Heart right ventricle (tissue), 16 donors: ENCODE measurements at regions not wholly inside any gene's neighbourhood (a gene's known extent, or its start where the extent isn't known, plus 50 kb on each side); places are given as distances from the start of the nearest gene placed in this dataset.
"Not testable (repeated sequence)": the region's sequence is repeated elsewhere in the genome, so short reads cannot be mapped to it uniquely, and the experiment has no call there.

Experiments
- ATAC-seq, 8 donors: fragments of 200-7000 bp; cut with Tn5 transposase; one replicate each; pipeline ENCODE4 v1.9.1; 2020; ENCODE audit warnings: mild to moderate bottlenecking in 8 of 8, moderate library complexity in 8 of 8, moderate number of reproducible peaks in 1 of 8
- DNase-seq, 2 donors: peaks; one replicate each; pipeline ENCODE4 v3.0.0-alpha.2; 2020
- H3K27ac ChIP-seq, 10 donors: fragments of 200-600 bp; sonication (generic) in 2 of 10; one replicate each; pipeline versions ENCODE4 v1.5.0 to v1.8.0; 2020 to 2022; ENCODE audit warnings: mild to moderate bottlenecking in 3 of 10
- H3K27me3 ChIP-seq, 7 donors: fragments of 200-600 bp; one replicate each; pipeline ENCODE4 v1.8.0; 2021 to 2022; ENCODE audit warnings: mild to moderate bottlenecking in 2 of 7
- H3K36me3 ChIP-seq, 9 donors: fragments of 200-600 bp; sonication (generic) in 1 of 9; one replicate each; pipeline versions ENCODE4 v1.5.0 to v1.8.0; 2020 to 2022; ENCODE audit warnings: mild to moderate bottlenecking in 2 of 9
- H3K4me1 ChIP-seq, 9 donors: fragments of 200-600 bp; sonication (generic) in 1 of 9; one replicate each; pipeline versions ENCODE4 v1.5.0 to v1.8.0; 2020 to 2022; ENCODE audit warnings: mild to moderate bottlenecking in 4 of 9
- H3K4me3 ChIP-seq, 10 donors: fragments of 200-600 bp; sonication (generic) in 2 of 10; one replicate each; pipeline versions ENCODE4 v1.5.0 to v1.8.0; 2020 to 2022; ENCODE audit warnings: mild to moderate bottlenecking in 7 of 10, moderate library complexity in 2 of 10
- H3K9me3 ChIP-seq, 11 donors: fragments of 200-600 bp in 10 of 11; sonication (generic) in 2 of 11; one replicate each; pipeline versions ENCODE4 v1.5.0 to v1.8.0; 2013 to 2022; ENCODE audit warnings: mild to moderate bottlenecking in 2 of 11, control low read depth in 1 of 11, moderate library complexity in 1 of 11
- CTCF ChIP-seq, 9 donors: fragments of 200-600 bp; sonication (generic) in 2 of 9; IDR thresholded peaks; one replicate each; pipeline versions ENCODE4 v1.5.0 to v1.8.0; 2021 to 2022; ENCODE audit warnings: antibody characterized with exemption in 9 of 9, mild to moderate bottlenecking in 5 of 9, moderate library complexity in 1 of 9
- WGBS, 2 donors: extraction: QIAGEN DNeasy Blood & Tissue Kit; methylation state at CpG; one replicate each; pipeline ENCODE4 v1.1.7; 2013; ENCODE audit warnings: inconsistent platforms in 1 of 2; 5-methylcytosine and 5-hydroxymethylcytosine counted together
- intact Hi-C, 10 donors: fragments of 100-400 bp; cut with DNase I; formaldehyde crosslinking; loops; one replicate each; pipeline versions ENCODE4 v1.11.1 to v1.14.2; 2022
- donor health status: Arrhythmogenic right ventricular cardiomyopathy.
- donor health status: ischemic (EF 13 %, LVEDD 7.1; RV severe dilation, severe dysfunction).
- donor health status: healthy with polysubstance abuse.
- donor health status: DM: no; HTN: yes; CAD: no.
- donor health status: DM: no; HTN: no; CAD: no.
- donor health status: ischemic (EF 25% LVEDD 6.9; RV normal size, moderate dysfunction).
- donor health status: ischemic (EF 25% LVEDD 5.7; RV mildly dilated, moderate dysfunction).
- donor health status: healthy.
- donor health status: DM: yes; HTN: yes; CAD: no.
- donor health status: Ischemic cardiomyopathy.
- donor health status: ischemic (EF 35%, LVEDD 5.7; RV mildly dilated, moderate dysfunction).
- donor health status: nonischemic (EF 11% LVEDD 7.7; RV severe dilation, severe dysfunction).
- donor health status: DM: yes; HTN: yes; CAD: no.
- donor health status: PGD.
- donor health status: ischemic (EF 29% LVEDD 5.4; RV normal size, mild dysfunction).
- donor health status: nonischemic (EF 23%, LVEDD 6.1; RV moderate dilation, normal function).

GRCh38 chr14:30069536-30069935, 141.9 kb upstream of the PRKD1 start:
- Histone ChIP-seq H3K36me3 (no peaks in the 10 kb centered on the region), H3K27ac (no peak overlapping the region), H3K27me3 (no peaks in the 10 kb centered on the region), H3K4me1 (no peaks in the 10 kb centered on the region), H3K4me3 (no peak overlapping the region), H3K9me3 (peaks cover 0 to 21% (median 0%) of the 10 kb centered on the region in 11 donors)
- no peak for TF ChIP-seq CTCF (IDR thresholded peaks at IDR 0.05)
- intact Hi-C loops = no loop called here
- no peak for DNase-seq
- WGBS, 2 donors = 24 to 40% methylated on average over 1 of the region's 1 CpG
- ATAC-seq = no peak

- H3K27me3 ChIP-seq, H3K36me3 ChIP-seq, H3K4me1 ChIP-seq, H3K4me3 ChIP-seq, DNase-seq, H3K27ac ChIP-seq, intact Hi-C loops, ATAC-seq: not testable (repeated sequence)
- 50 to 61% methylated on average over 2 of the region's 2 CpGs for WGBS, 2 donors
- H3K9me3 ChIP-seq = peaks cover 0 to 21% (median 0%) of the 10 kb centered on the region in 11 donors
Measured at GRCh38 chr14:30072454-30072853, 144.8 kb upstream of the PRKD1 start.

- ATAC-seq (no peak), DNase-seq (no peak)
- Histone ChIP-seq H3K4me3 (no peak overlapping the region), H3K4me1 (no peaks in the 10 kb centered on the region), H3K27me3 (no peaks in the 10 kb centered on the region), H3K9me3 (peaks cover 0 to 15% (median 0%) of the 10 kb centered on the region in 11 donors), H3K27ac (no peak overlapping the region), H3K36me3 (no peaks in the 10 kb centered on the region)
- WGBS, 2 donors = 51 to 73% methylated on average over 2 of the region's 2 CpGs
- no peak for TF ChIP-seq CTCF (IDR thresholded peaks at IDR 0.05)
- intact Hi-C loops = no loop called here
Measured at GRCh38 chr14:30077946-30078345, 150.3 kb upstream of the PRKD1 start.

- Histone ChIP-seq H3K27me3 (no peaks in the 10 kb centered on the region), H3K4me3 (no peak overlapping the region), H3K4me1 (no peaks in the 10 kb centered on the region), H3K36me3 (no peaks in the 10 kb centered on the region), H3K27ac (no peak overlapping the region), H3K9me3 (peaks cover 0 to 10% (median 0%) of the 10 kb centered on the region in 11 donors)
- peak in 1 of 8 donors; percentile 57 for ATAC-seq
- no peak for DNase-seq
- 46 to 62% methylated on average over 8 of the region's 8 CpGs for WGBS, 2 donors
- TF ChIP-seq CTCF (IDR thresholded peaks at IDR 0.05) = no peak
- intact Hi-C loops = no loop called here
Measured at GRCh38 chr14:30078811-30079402, 151.3 kb upstream of the PRKD1 start.

- WGBS, 2 donors = 80 to 87% methylated on average over 1 of the region's 1 CpG
- no peak overlapping the region for H3K4me3 ChIP-seq
- intact Hi-C loops = no loop called here
- no peaks in the 10 kb centered on the region for H3K27me3 ChIP-seq
- H3K36me3 ChIP-seq = no peaks in the 10 kb centered on the region
- no peak for TF ChIP-seq CTCF (IDR thresholded peaks at IDR 0.05)
- DNase-seq (no peak), ATAC-seq (no peak)
- H3K9me3 ChIP-seq = peaks cover 0 to 7% (median 0%) of the 10 kb centered on the region in 11 donors
- H3K27ac ChIP-seq = no peak overlapping the region
- peaks cover 0 to 5% (median 0%) of the 10 kb centered on the region in 9 donors for H3K4me1 ChIP-seq
Measured at GRCh38 chr14:30082486-30082885, 154.8 kb upstream of the PRKD1 start.
